ENCODE measurements at regions not wholly inside any gene's neighbourhood (a gene's known extent, or its start where the extent isn't known, plus 50 kb on each side); places are given as distances from the start of the nearest gene placed in this dataset.

DNA sequence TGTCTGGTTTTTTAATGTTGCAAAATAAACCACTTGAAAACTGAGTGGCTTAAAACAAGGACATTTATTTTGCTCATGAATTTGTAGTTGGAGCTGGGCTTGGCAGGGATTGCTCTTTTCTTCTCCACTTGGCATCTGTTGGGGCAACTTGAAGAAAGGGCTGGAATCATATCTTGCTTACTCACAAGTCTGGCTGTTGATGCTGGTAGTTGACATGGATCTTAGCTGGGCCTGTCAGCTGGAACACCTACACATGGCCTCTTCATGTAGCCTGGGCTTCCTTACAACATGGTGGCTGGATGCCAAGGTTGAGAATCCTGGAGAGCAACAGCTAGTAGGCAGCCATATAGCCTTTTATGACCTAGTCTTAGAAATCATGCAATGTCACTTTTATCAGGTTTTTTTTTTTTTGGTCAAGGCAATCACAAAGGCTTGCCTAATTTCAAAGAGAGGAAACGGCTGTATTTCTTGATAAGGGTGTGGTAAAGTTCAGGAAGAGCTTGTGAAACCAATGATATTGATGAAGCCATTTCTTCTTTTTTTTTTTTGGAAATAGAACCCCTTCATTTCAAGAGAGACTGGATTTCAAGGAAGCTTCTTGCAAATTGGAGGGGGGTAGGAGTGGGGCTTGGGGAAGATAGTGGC lies 262.1 kb downstream of the IL20RB start:
- TF ChIP-seq GATA2 (IDR thresholded peaks at IDR 0.05; ENCODE audit: low read depth, low read length), result no peak
- TF ChIP-seq GATA3 (IDR thresholded peaks at IDR 0.05; ENCODE audit: low read depth, low read length), result no peak

Measured in SH-SY5Y (cell line).